ENCODE measurements at regions not wholly inside any gene's neighbourhood (a gene's known extent, or its start where the extent isn't known, plus 50 kb on each side); places are given as distances from the start of the nearest gene placed in this dataset.

DNA sequence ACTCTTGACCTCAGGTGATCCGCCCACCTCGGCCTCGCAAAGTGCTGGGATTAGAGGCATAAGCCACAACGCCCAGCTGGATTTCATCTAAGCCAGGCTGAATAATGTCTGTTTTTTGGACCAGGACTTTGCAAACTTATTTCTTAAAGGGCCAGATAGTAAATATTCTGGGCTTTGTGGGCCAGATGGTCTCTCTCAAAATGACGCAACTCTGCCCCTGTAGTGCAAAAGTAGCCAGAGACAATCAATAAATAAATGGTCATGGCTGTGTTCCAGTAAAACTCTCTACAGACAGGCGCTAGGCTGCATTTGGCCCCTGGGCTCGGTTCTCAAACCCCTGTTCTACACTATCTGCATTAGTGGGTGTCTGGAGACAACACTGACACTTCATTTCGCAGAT, 121.9 kb upstream of the CDH13 start:
- no peak for ATAC-seq
- DNase-seq (ENCODE audit: extremely low read depth in 1 of 4, low spot score in 3 of 4), result no peak
- Histone ChIP-seq H3K36me3 (ENCODE audit: control insufficient read depth, insufficient read depth, low read length) (no peaks in the 10 kb centered on the region), H3K79me2 (ENCODE audit: control insufficient read depth, insufficient read depth, low read length) (no peaks in the 10 kb centered on the region), H3K4me3 (no peak overlapping the region), H4K20me1 (replicated peaks; ENCODE audit: control insufficient read depth, insufficient read depth, low read length) (no peaks in the 10 kb centered on the region), H3K27ac (ENCODE audit: extremely low read depth, low read depth, low read length) (no peak overlapping the region), H3K9me3 (replicated peaks; ENCODE audit: control insufficient read depth, insufficient read depth, low read depth, low read length) (no peaks in the 10 kb centered on the region), H3K9me1 (ENCODE audit: control insufficient read depth, insufficient read depth, low read length) (no peaks in the 10 kb centered on the region), H3K4me1 (replicated peaks in 1 of 2; ENCODE audit: control insufficient read depth in 2 of 2, insufficient read depth in 2 of 2, low read length in 2 of 2) (no peaks in the 10 kb centered on the region), H3K9ac (ENCODE audit: insufficient read depth in 1 of 2, low read depth in 2 of 2, low read length in 2 of 2) (no peak overlapping the region), H2AFZ (ENCODE audit: low read depth, low read length) (no peak overlapping the region), H3K27me3 (ENCODE audit: control insufficient read depth in 2 of 2, insufficient read depth in 2 of 2, low read length in 2 of 2) (no peaks in the 10 kb centered on the region; a peak in 1 of 5 replicates), H3K4me2 (ENCODE audit: insufficient read depth, low read length) (no peak overlapping the region)
- WGBS (ENCODE audit: insufficient coverage, low coverage, missing lambda C conversion rate), result 1% methylated on average over 8 of the region's 8 CpGs
- ChIA-PET POLR2A (no interaction called here), CTCF (ENCODE audit: low intra/inter-chr PET ratio) (no interaction called here)
- no TSS peak for BruUV-seq (replicated peaks)
- intact Hi-C loops (cut with micrococcal nuclease), result no loop called here
- in situ Hi-C loops (cut with MboI), result no loop called here
- no peak for FAIRE-seq
- TF ChIP-seq DLX4 (CRISPR knock-in tag; IDR thresholded peaks at IDR 0.05) (no peak), ZNF695 (CRISPR knock-in tag; IDR thresholded peaks at IDR 0.05) (no peak), PHF8 (IDR thresholded peaks at IDR 0.05; ENCODE audit: borderline replicate concordance, low read length) (no peak), JUN (IDR thresholded peaks at IDR 0.05; ENCODE audit: borderline replicate concordance, low read depth, low read length) (no peak), JUN (CRISPR knock-in tag; IDR thresholded peaks at IDR 0.05; ENCODE audit: borderline replicate concordance) (no peak), ZNF280A (IDR thresholded peaks at IDR 0.05; ENCODE audit: low read depth, partially characterized antibody) (no peak), SOX6 (IDR thresholded peaks at IDR 0.05) (no peak), ZNF282 (CRISPR knock-in tag; IDR thresholded peaks at IDR 0.05) (no peak), ESRRA (IDR thresholded peaks at IDR 0.05; ENCODE audit: borderline replicate concordance, low read depth) (no peak), KDM2B (CRISPR knock-in tag; IDR thresholded peaks at IDR 0.05) (no peak), CCNT2 (IDR thresholded peaks at IDR 0.05; ENCODE audit: borderline replicate concordance, extremely low read depth, insufficient read length, low read depth, low read length) (no peak), PHTF2 (CRISPR knock-in tag; IDR thresholded peaks at IDR 0.05) (no peak)

All from K562 (cell line).